ENCODE measurements at regions not wholly inside any gene's neighbourhood (a gene's known extent, or its start where the extent isn't known, plus 50 kb on each side); places are given as distances from the start of the nearest gene placed in this dataset.

GRCh38 chr11:11074686-11075335 lies 217.0 kb upstream of the ZBED5 start:
- Histone ChIP-seq H4K20me1 (ENCODE audit: low read depth) (no peaks in the 10 kb centered on the region), H3K36me3 (no peaks in the 10 kb centered on the region), H3K27ac (no peak overlapping the region), H3F3A (ENCODE audit: low read depth) (no peaks in the 10 kb centered on the region), H3K4me1 (peaks cover 6% of the 10 kb centered on the region), H3K27me3 (no peaks in the 10 kb centered on the region), H3K4me2 (no peak overlapping the region), H3K9ac (no peak overlapping the region), H3K4me3 (no peak overlapping the region), H3K9me3 (ENCODE audit: low read depth) (no peaks in the 10 kb centered on the region), H3K79me2 (ENCODE audit: low read depth) (no peaks in the 10 kb centered on the region), H2AFZ (replicated peaks) (peak overlapping the region; percentile 47)
- DNase-seq (ENCODE audit: low spot score) = no peak
- Mint-ChIP-seq H3K27ac (no peak overlapping the region), H3K36me3 (no peaks in the 10 kb centered on the region), H3K27me3 (ENCODE audit: insufficient read depth, low read depth) (peaks cover 12% of the 10 kb centered on the region), H3K4me3 (no peak overlapping the region), H3K4me1 (peaks cover 49% of the 10 kb centered on the region), H3K9me3 (peaks cover 2% of the 10 kb centered on the region)
- no peak for TF ChIP-seq EZH2 (IDR thresholded peaks at IDR 0.05)
- no peak for TF ChIP-seq CTCF (IDR thresholded peaks at IDR 0.05)
- no peak for TF ChIP-seq EZH2phosphoT487 (IDR thresholded peaks at IDR 0.05)

GRCh38 chr11:11073996-11074395 lies 216.1 kb upstream of the ZBED5 start:
- Histone ChIP-seq H3K9ac (no peak overlapping the region), H3K27ac (no peak overlapping the region), H3K27me3 (no peaks in the 10 kb centered on the region), H3K79me2 (ENCODE audit: low read depth) (no peaks in the 10 kb centered on the region), H4K20me1 (ENCODE audit: low read depth) (no peaks in the 10 kb centered on the region), H3K4me2 (no peak overlapping the region), H3F3A (ENCODE audit: low read depth) (no peaks in the 10 kb centered on the region), H3K4me1 (peaks cover 12% of the 10 kb centered on the region), H2AFZ (replicated peaks) (no peak overlapping the region), H3K36me3 (no peaks in the 10 kb centered on the region), H3K9me3 (ENCODE audit: low read depth) (no peaks in the 10 kb centered on the region), H3K4me3 (no peak overlapping the region)
- no peak for TF ChIP-seq EZH2phosphoT487 (IDR thresholded peaks at IDR 0.05)
- TF ChIP-seq EZH2 (IDR thresholded peaks at IDR 0.05) = no peak
- TF ChIP-seq CTCF (IDR thresholded peaks at IDR 0.05) = no peak
- DNase-seq (ENCODE audit: low spot score) = no peak
- H3K36me3 Mint-ChIP-seq = no peaks in the 10 kb centered on the region
- peaks cover 10% of the 10 kb centered on the region for H3K27me3 Mint-ChIP-seq (ENCODE audit: insufficient read depth, low read depth)
- no peak overlapping the region for H3K4me3 Mint-ChIP-seq
- no peaks in the 10 kb centered on the region for H3K9me3 Mint-ChIP-seq
- no peak overlapping the region for H3K27ac Mint-ChIP-seq
- H3K4me1 Mint-ChIP-seq = peaks cover 57% of the 10 kb centered on the region

GRCh38 chr11:11072067-11072466 lies 214.2 kb upstream of the ZBED5 start:
- Histone ChIP-seq H3K4me2 (no peak overlapping the region), H3K27me3 (no peaks in the 10 kb centered on the region), H3K9ac (no peak overlapping the region), H3K36me3 (no peaks in the 10 kb centered on the region), H2AFZ (replicated peaks) (no peak overlapping the region), H3F3A (ENCODE audit: low read depth) (no peaks in the 10 kb centered on the region), H3K4me3 (no peak overlapping the region), H3K27ac (no peak overlapping the region), H3K9me3 (ENCODE audit: low read depth) (no peaks in the 10 kb centered on the region), H3K79me2 (ENCODE audit: low read depth) (no peaks in the 10 kb centered on the region), H4K20me1 (ENCODE audit: low read depth) (no peaks in the 10 kb centered on the region), H3K4me1 (peaks cover 12% of the 10 kb centered on the region)
- no peak overlapping the region for H3K27ac Mint-ChIP-seq
- no peak for DNase-seq (ENCODE audit: low spot score)
- peaks cover 57% of the 10 kb centered on the region for H3K4me1 Mint-ChIP-seq
- no peaks in the 10 kb centered on the region for H3K9me3 Mint-ChIP-seq
- TF ChIP-seq CTCF (IDR thresholded peaks at IDR 0.05) (no peak), EZH2phosphoT487 (IDR thresholded peaks at IDR 0.05) (no peak), EZH2 (IDR thresholded peaks at IDR 0.05) (no peak)
- H3K4me3 Mint-ChIP-seq = no peak overlapping the region
- H3K36me3 Mint-ChIP-seq = no peaks in the 10 kb centered on the region
- H3K27me3 Mint-ChIP-seq (ENCODE audit: insufficient read depth, low read depth) = peaks cover 15% of the 10 kb centered on the region
